ENCODE measurements at regions not wholly inside any gene's neighbourhood (a gene's known extent, or its start where the extent isn't known, plus 50 kb on each side); places are given as distances from the start of the nearest gene placed in this dataset.
A peak's percentile ranks its signal among the peaks of the same experiment; 100 is the strongest.

DNA sequence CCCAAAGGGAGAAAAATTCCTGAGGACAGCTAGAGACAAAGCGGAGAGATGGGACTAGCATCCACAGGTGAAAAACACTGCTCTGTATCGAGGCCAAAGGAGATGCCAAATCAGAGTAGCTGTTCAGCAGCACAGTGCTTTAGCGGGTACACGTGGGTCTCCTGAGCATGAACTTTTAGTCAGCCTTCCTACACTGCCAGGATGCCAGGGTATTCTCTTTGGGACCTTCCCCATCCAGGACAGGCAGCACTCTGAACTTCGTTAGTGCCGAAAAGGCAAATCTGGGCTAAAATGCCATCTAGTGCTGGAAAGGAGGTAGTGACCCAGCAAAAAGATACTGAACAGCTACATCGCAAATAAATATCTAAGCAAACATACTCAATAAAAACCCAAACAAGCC, 64.9 kb downstream of the C6orf58 start:
- H2AFZ ChIP-seq (ENCODE audit: low read length): no peak overlapping the region
- WGBS (ENCODE audit: low lambda C conversion rate): 17% methylated on average over 7 of the region's 7 CpGs
- CTCF ChIA-PET (ENCODE audit: low intra/inter-chr PET ratio, low total read pairs): interaction anchor here (0.9 to 3.3 kb wide), 4 partner anchors 36 to 177 kb away, joined by 4 to 24 read pairs (median 13); no protein-coding TSS in a partner anchor
- no peaks in the 10 kb centered on the region for H3K27me3 ChIP-seq (ENCODE audit: control insufficient read depth in 1 of 2, insufficient read depth in 2 of 2, low read length in 2 of 2)
- no peak overlapping the region for H3K4me2 ChIP-seq (ENCODE audit: low read depth, low read length)
- H3K9ac ChIP-seq (ENCODE audit: insufficient read depth, low read depth, low read length): no peak overlapping the region
- H3K27ac ChIP-seq (ENCODE audit: extremely low read length, insufficient read depth, low read length): no peak overlapping the region
- peak; percentile 26 for DNase-seq (ENCODE audit: low spot score)
- peak; percentile 94 for ATAC-seq
- no peaks in the 10 kb centered on the region for H3K36me3 ChIP-seq (replicated peaks in 1 of 2; ENCODE audit: control insufficient read depth in 1 of 2, insufficient read depth in 2 of 2, low read length in 2 of 2)
- H3K79me2 ChIP-seq (ENCODE audit: insufficient read depth, low read length): no peaks in the 10 kb centered on the region
- BruUV-seq (replicated peaks): no TSS peak
- TF ChIP-seq TBX3 (IDR thresholded peaks at IDR 0.05; ENCODE audit: borderline replicate concordance): no peak
- TF ChIP-seq, protein P1, sequence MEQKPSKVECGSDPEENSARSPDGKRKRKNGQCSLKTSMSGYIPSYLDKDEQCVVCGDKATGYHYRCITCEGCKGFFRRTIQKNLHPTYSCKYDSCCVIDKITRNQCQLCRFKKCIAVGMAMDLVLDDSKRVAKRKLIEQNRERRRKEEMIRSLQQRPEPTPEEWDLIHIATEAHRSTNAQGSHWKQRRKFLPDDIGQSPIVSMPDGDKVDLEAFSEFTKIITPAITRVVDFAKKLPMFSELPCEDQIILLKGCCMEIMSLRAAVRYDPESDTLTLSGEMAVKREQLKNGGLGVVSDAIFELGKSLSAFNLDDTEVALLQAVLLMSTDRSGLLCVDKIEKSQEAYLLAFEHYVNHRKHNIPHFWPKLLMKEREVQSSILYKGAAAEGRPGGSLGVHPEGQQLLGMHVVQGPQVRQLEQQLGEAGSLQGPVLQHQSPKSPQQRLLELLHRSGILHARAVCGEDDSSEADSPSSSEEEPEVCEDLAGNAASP (CRISPR knock-in tag; IDR thresholded peaks at IDR 0.05; ENCODE audit: borderline replicate concordance): no peak
- TF ChIP-seq, protein P2, sequence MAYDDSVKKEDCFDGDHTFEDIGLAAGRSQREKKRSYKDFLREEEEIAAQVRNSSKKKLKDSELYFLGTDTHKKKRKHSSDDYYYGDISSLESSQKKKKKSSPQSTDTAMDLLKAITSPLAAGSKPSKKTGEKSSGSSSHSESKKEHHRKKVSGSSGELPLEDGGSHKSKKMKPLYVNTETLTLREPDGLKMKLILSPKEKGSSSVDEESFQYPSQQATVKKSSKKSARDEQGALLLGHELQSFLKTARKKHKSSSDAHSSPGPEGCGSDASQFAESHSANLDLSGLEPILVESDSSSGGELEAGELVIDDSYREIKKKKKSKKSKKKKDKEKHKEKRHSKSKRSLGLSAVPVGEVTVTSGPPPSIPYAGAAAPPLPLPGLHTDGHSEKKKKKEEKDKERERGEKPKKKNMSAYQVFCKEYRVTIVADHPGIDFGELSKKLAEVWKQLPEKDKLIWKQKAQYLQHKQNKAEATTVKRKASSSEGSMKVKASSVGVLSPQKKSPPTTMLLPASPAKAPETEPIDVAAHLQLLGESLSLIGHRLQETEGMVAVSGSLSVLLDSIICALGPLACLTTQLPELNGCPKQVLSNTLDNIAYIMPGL (CRISPR knock-in tag; IDR thresholded peaks at IDR 0.05; ENCODE audit: borderline replicate concordance in 1 of 2, low read depth in 1 of 2): 0 out of 4 replicates have a peak, but pooled peaks of 1 of the 2 experiments have one; percentile 26
- TF ChIP-seq SMC3 (IDR thresholded peaks at IDR 0.05; ENCODE audit: low read length): peak; percentile 78
- peak; percentile 73 for TF ChIP-seq STAG1 (CRISPR knock-in tag; IDR thresholded peaks at IDR 0.05)
- TF ChIP-seq ZFP36 (IDR thresholded peaks at IDR 0.05; ENCODE audit: borderline replicate concordance, low read depth, low read length, partially characterized antibody): peak; percentile 3
- no peak for TF ChIP-seq NFIB (CRISPR knock-in tag; IDR thresholded peaks at IDR 0.05; ENCODE audit: borderline replicate concordance)
- TF ChIP-seq, protein P3, sequence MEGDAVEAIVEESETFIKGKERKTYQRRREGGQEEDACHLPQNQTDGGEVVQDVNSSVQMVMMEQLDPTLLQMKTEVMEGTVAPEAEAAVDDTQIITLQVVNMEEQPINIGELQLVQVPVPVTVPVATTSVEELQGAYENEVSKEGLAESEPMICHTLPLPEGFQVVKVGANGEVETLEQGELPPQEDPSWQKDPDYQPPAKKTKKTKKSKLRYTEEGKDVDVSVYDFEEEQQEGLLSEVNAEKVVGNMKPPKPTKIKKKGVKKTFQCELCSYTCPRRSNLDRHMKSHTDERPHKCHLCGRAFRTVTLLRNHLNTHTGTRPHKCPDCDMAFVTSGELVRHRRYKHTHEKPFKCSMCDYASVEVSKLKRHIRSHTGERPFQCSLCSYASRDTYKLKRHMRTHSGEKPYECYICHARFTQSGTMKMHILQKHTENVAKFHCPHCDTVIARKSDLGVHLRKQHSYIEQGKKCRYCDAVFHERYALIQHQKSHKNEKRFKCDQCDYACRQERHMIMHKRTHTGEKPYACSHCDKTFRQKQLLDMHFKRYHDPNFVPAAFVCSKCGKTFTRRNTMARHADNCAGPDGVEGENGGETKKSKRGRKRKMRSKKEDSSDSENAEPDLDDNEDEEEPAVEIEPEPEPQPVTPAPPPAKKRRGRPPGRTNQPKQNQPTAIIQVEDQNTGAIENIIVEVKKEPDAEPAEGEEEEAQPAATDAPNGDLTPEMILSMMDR (CRISPR knock-in tag; IDR thresholded peaks at IDR 0.05): peak; percentile 81
- 0 out of 2 replicates have a peak, but pooled peaks have one; percentile 21 for TF ChIP-seq RAD21 (CRISPR knock-in tag; IDR thresholded peaks at IDR 0.05)
- intact Hi-C loops (cut with micrococcal nuclease; ENCODE audit: unreplicated experiment) (loop anchor here (1.0 kb wide), 3 partner anchors 36 to 177 kb away; no protein-coding TSS in a partner anchor), in situ Hi-C loops (cut with HindIII; ENCODE audit: extremely low pct_ligation_motif_present, low pct_unique_long_range_greater_than_20kb) (loop anchor here (5.0 kb wide), 1 partner anchor 85 kb away; no protein-coding TSS in a partner anchor)
- no peaks in the 10 kb centered on the region for H3K4me1 ChIP-seq (ENCODE audit: insufficient read depth, low read length)
- FAIRE-seq: peak; percentile 83
- no peak overlapping the region for H3K4me3 ChIP-seq (replicated peaks in 1 of 3; ENCODE audit: insufficient read depth in 1 of 3, low read depth in 2 of 3, low read length in 3 of 3)
- no peaks in the 10 kb centered on the region for H3K9me3 ChIP-seq (ENCODE audit: low read length)
- POLR2A ChIA-PET: no interaction called here
- no peaks in the 10 kb centered on the region for H4K20me1 ChIP-seq (ENCODE audit: insufficient read depth, low read length)
